Globus pallidus (tissue), 1 donor: ENCODE measurements at regions not wholly inside any gene's neighbourhood (a gene's known extent, or its start where the extent isn't known, plus 50 kb on each side); places are given as distances from the start of the nearest gene placed in this dataset.
"Not testable (repeated sequence)": the region's sequence is repeated elsewhere in the genome, so short reads cannot be mapped to it uniquely, and the experiment has no call there.

ENCODE experiments used
- DNase-seq: peaks from one replicate; pipeline ENCODE4 v3.0.0-alpha.2; 2015; ENCODE audit warnings: low spot score

GRCh38 chr1:5733596-5733995, 258.6 kb downstream of the NPHP4 start:
- DNase-seq, result no peak

- no peak for DNase-seq
These were observed 261.2 kb downstream of the NPHP4 start for GRCh38 chr1:5731110-5731423.

- no peak for DNase-seq
These were observed 261.7 kb downstream of the NPHP4 start for GRCh38 chr1:5730272-5731109.

- DNase-seq, result no peak
These were observed 262.5 kb downstream of the NPHP4 start for GRCh38 chr1:5729636-5730145.

GRCh38 chr1:5728663-5729355, 263.4 kb downstream of the NPHP4 start:
- DNase-seq, result no peak

- no peak for DNase-seq
These were observed 264.2 kb downstream of the NPHP4 start for GRCh38 chr1:5727871-5728643.

- no peak for DNase-seq
These were observed 265.0 kb downstream of the NPHP4 start for GRCh38 chr1:5727191-5727590.

- not testable (repeated sequence) for DNase-seq
These were observed 265.5 kb downstream of the NPHP4 start for GRCh38 chr1:5726586-5727184.

GRCh38 chr1:5725855-5726585, 266.2 kb downstream of the NPHP4 start:
- DNase-seq, result no peak

- DNase-seq, result no peak
These were observed 266.8 kb downstream of the NPHP4 start for GRCh38 chr1:5725406-5725805.

- no peak for DNase-seq
These were observed 267.4 kb downstream of the NPHP4 start for GRCh38 chr1:5724847-5725246.

- no peak for DNase-seq
These were observed 269.5 kb downstream of the NPHP4 start for GRCh38 chr1:5722635-5723164.

GRCh38 chr1:5721634-5722215, 270.5 kb downstream of the NPHP4 start:
- DNase-seq, result no peak

- no peak for DNase-seq
These were observed 271.3 kb downstream of the NPHP4 start for GRCh38 chr1:5720936-5721335.

GRCh38 chr1:5720484-5720883, 271.7 kb downstream of the NPHP4 start:
- DNase-seq, result no peak

- DNase-seq, result no peak
These were observed 272.2 kb downstream of the NPHP4 start for GRCh38 chr1:5720045-5720444.

- no peak for DNase-seq
These were observed 273.2 kb downstream of the NPHP4 start for GRCh38 chr1:5718831-5719632.

- no peak for DNase-seq
These were observed 275.1 kb downstream of the NPHP4 start for GRCh38 chr1:5717031-5717682.

- no peak for DNase-seq
These were observed 276.1 kb downstream of the NPHP4 start for GRCh38 chr1:5716126-5716525.
